PC-3 (cell line): ENCODE measurements at regions not wholly inside any gene's neighbourhood (a gene's known extent, or its start where the extent isn't known, plus 50 kb on each side); places are given as distances from the start of the nearest gene placed in this dataset.

Source experiments
- ATAC-seq: fragments of 200-7000 bp; cut with Tn5 transposase; 2 replicates; pipeline ENCODE4 v1.9.1; 2020; ENCODE audit warnings: mild to moderate bottlenecking, moderate library complexity
- BruUV-seq: library from RNA; stranded (reverse); fragments of 400-500 nt; replicated peaks from 2 replicates; lab custom pipeline; 2021; lab: Mats Ljungman, UMichigan
- CTCF ChIA-PET: fragments of 300-600 bp; sonication (Branson Sonifier 250); formaldehyde crosslinking; loops from one replicate; lab custom pipeline; 2022; ENCODE audit warnings: antibody characterized with exemption; lab: Charles Lee
- POLR2A ChIA-PET: fragments of 300-600 bp; sonication (Branson Sonifier 250); formaldehyde crosslinking; loops from one replicate; lab custom pipeline; 2022; ENCODE audit warnings: antibody characterized with exemption; ENCODE audit not compliant: unreplicated experiment; lab: Charles Lee
- DNase-seq: peaks from one replicate; pipeline ENCODE4 v3.0.0-alpha.2; 2015
- H2AFZ ChIP-seq: fragments of 300-600 bp; sonication (generic); 2 replicates; pipeline ENCODE4 v1.6.0; 2016; ENCODE audit warnings: antibody characterized with exemption, low read length
- H3F3A ChIP-seq: fragments of 300-600 bp; sonication (generic); one replicate; pipeline ENCODE4 v1.6.0; 2017; ENCODE audit warnings: antibody characterized with exemption, low read length, control low read depth, mild to moderate bottlenecking; ENCODE audit not compliant: unreplicated experiment
- H3K27ac ChIP-seq: fragments of 300-600 bp; sonication (generic); 2 replicates; pipeline ENCODE4 v1.5.1; 2016; ENCODE audit warnings: mild to moderate bottlenecking, low read length
- H3K27me3 ChIP-seq: fragments of 300-600 bp; sonication (generic); 2 replicates; pipeline ENCODE4 v1.6.1; 2016; ENCODE audit warnings: low read length, mixed read lengths
- H3K36me3 ChIP-seq: fragments of 300-600 bp; sonication (generic); 2 replicates; pipeline ENCODE4 v1.6.1; 2016; ENCODE audit warnings: low read depth, mixed run types, low read length, mixed read lengths
- H3K4me1 ChIP-seq: fragments of 300-600 bp; sonication (generic); 2 replicates; pipeline ENCODE4 v1.5.1; 2016; ENCODE audit warnings: low read length; ENCODE audit not compliant: insufficient read depth
- H3K4me2 ChIP-seq: fragments of 300-600 bp; sonication (generic); 2 replicates; pipeline ENCODE4 v1.6.0; 2016; ENCODE audit warnings: low read length
- H3K4me3 ChIP-seq: fragments of 300-600 bp; sonication (generic); 2 replicates; pipeline ENCODE4 v1.5.1; 2016; ENCODE audit warnings: mild to moderate bottlenecking, low read length, mixed read lengths
- H3K79me2 ChIP-seq: fragments of 300-600 bp; sonication (generic); 2 replicates; pipeline ENCODE4 v1.6.1; 2017; ENCODE audit warnings: low read length, mixed read lengths
- H3K9ac ChIP-seq: fragments of 300-600 bp; sonication (generic); 2 replicates; pipeline ENCODE4 v1.6.0; 2016; ENCODE audit warnings: mild to moderate bottlenecking, low read length
- H3K9me2 ChIP-seq: fragments of 300-600 bp; sonication (generic); replicated peaks from 2 replicates; pipeline ENCODE4 v1.6.1; 2016; ENCODE audit warnings: mixed run types, low read length, mixed read lengths
- H3K9me3 ChIP-seq: fragments of 300-600 bp; sonication (generic); 2 replicates; pipeline ENCODE4 v1.6.1; 2016; ENCODE audit warnings: low read length, mixed read lengths
- H4K20me1 ChIP-seq: fragments of 300-600 bp; sonication (generic); 2 replicates; pipeline ENCODE4 v1.6.1; 2016; ENCODE audit warnings: low read length, mixed read lengths
- EZH2 ChIP-seq: fragments of 300-600 bp; sonication (generic); IDR thresholded peaks from one replicate; pipeline ENCODE4 v1.6.1; 2017; ENCODE audit warnings: antibody characterized with exemption, mild to moderate bottlenecking, low read length; ENCODE audit not compliant: unreplicated experiment
- EZH2phosphoT487 ChIP-seq: fragments of 300-600 bp; sonication (generic); IDR thresholded peaks from 2 replicates; pipeline ENCODE4 v1.6.1; 2018; ENCODE audit warnings: mild to moderate bottlenecking, antibody characterized with exemption, low read length, borderline replicate concordance
- intact Hi-C: fragments of 100-400 bp; cut with micrococcal nuclease; formaldehyde crosslinking; loops from 2 replicates; pipeline ENCODE4 v1.9.0; 2023
- TF ChIP-seq, protein P1 (sequence below): fragments of 300-600 bp; sonication (generic); conservative IDR thresholded peaks from 2 replicates; pipeline ENCODE4 v1.5.1; 2017; ENCODE audit warnings: antibody characterized with exemption, low read depth, mild to moderate bottlenecking, low read length

DNA sequence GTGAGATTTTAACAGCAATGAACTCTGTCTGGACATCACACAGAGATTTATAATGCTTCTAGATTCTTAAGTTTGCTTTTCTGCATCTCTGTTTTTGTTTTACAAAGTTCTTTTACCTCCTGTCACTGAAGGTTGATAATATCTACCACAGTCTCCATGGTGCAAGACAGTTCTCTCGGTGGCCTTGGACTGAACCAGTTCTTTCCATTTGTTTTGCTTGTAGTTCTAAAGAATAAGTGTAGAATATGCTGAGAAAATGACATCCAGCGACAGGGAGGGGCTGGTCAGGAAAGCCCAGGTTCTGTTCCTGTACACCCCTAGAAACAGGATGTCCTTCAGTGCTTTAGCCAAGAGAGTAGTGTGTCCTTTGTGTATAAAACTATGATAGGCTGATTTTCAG is 1079.5 kb upstream of the INTU start:
- no peak overlapping the region for H3K4me2 ChIP-seq
- intact Hi-C loops: no loop called here
- ChIA-PET CTCF (no interaction called here), POLR2A (no interaction called here)
- H4K20me1 ChIP-seq: no peaks in the 10 kb centered on the region
- H3K4me1 ChIP-seq: no peaks in the 10 kb centered on the region
- H3K27ac ChIP-seq: no peak overlapping the region
- no peak overlapping the region for H2AFZ ChIP-seq
- ATAC-seq: no peak
- BruUV-seq: no TSS peak
- no peaks in the 10 kb centered on the region for H3K9me3 ChIP-seq
- H3K9me2 ChIP-seq: no peaks in the 10 kb centered on the region
- TF ChIP-seq EZH2 (no peak), EZH2phosphoT487 (no peak)
- TF ChIP-seq, protein P1, sequence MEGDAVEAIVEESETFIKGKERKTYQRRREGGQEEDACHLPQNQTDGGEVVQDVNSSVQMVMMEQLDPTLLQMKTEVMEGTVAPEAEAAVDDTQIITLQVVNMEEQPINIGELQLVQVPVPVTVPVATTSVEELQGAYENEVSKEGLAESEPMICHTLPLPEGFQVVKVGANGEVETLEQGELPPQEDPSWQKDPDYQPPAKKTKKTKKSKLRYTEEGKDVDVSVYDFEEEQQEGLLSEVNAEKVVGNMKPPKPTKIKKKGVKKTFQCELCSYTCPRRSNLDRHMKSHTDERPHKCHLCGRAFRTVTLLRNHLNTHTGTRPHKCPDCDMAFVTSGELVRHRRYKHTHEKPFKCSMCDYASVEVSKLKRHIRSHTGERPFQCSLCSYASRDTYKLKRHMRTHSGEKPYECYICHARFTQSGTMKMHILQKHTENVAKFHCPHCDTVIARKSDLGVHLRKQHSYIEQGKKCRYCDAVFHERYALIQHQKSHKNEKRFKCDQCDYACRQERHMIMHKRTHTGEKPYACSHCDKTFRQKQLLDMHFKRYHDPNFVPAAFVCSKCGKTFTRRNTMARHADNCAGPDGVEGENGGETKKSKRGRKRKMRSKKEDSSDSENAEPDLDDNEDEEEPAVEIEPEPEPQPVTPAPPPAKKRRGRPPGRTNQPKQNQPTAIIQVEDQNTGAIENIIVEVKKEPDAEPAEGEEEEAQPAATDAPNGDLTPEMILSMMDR: no peak
- H3F3A ChIP-seq: no peaks in the 10 kb centered on the region
- DNase-seq: no peak
- no peaks in the 10 kb centered on the region for H3K79me2 ChIP-seq
- H3K36me3 ChIP-seq: no peaks in the 10 kb centered on the region
- no peaks in the 10 kb centered on the region for H3K27me3 ChIP-seq
- no peak overlapping the region for H3K9ac ChIP-seq
- no peak overlapping the region for H3K4me3 ChIP-seq

DNA sequence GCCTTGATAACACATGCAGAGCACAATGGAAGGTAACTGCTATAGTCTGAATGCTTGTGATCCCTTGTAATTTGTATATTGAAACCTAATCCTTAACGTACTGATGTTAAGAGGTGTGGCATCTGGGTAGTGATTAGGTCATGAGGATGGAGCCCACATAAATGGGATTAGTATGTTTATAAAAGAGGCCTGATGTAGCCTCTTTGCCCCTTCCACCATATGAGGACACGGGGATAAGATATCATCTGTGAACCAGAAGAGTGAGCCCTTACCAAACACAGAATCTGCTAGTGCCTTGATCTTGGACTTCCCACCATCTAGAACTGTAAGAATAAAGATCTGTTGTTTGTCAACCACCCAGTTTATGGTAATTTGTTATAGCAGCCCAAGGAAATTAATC is 1074.2 kb upstream of the INTU start:
- H3K79me2 ChIP-seq: no peaks in the 10 kb centered on the region
- ATAC-seq: no peak
- H3K27me3 ChIP-seq: no peaks in the 10 kb centered on the region
- no peak overlapping the region for H3K9ac ChIP-seq
- no peaks in the 10 kb centered on the region for H3K9me2 ChIP-seq
- no peak for DNase-seq
- POLR2A ChIA-PET: no interaction called here
- H3F3A ChIP-seq: no peaks in the 10 kb centered on the region
- CTCF ChIA-PET: no interaction called here
- BruUV-seq: no TSS peak
- H3K4me2 ChIP-seq: no peak overlapping the region
- H3K4me3 ChIP-seq: no peak overlapping the region
- no peaks in the 10 kb centered on the region for H3K4me1 ChIP-seq
- H4K20me1 ChIP-seq: no peaks in the 10 kb centered on the region
- intact Hi-C loops: no loop called here
- TF ChIP-seq, protein P1: no peak
- TF ChIP-seq EZH2 (no peak), EZH2phosphoT487 (no peak)
- H3K36me3 ChIP-seq: no peaks in the 10 kb centered on the region
- no peaks in the 10 kb centered on the region for H3K9me3 ChIP-seq
- H2AFZ ChIP-seq: no peak overlapping the region
- no peak overlapping the region for H3K27ac ChIP-seq

DNA sequence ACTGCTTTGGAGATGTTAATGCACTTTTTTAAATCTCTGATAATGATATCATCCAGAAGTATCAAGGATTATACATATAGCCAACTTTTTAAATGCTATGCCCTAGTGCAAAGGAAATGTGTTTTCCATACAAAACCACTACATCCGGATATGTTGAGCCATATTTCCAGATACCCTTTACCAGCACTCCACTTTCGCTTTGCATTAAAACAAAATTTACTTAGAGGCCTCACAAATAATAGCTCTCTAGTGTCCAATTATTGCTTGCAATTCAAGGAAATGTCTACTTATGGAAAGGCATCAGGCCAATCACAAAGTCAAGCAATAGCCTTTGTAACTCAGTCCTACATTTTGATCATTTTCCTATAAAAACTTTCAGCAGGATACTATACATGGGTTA is 1072.8 kb upstream of the INTU start:
- Histone ChIP-seq H3K27ac (no peak overlapping the region), H3K36me3 (no peaks in the 10 kb centered on the region), H3K9me3 (no peaks in the 10 kb centered on the region), H3K79me2 (no peaks in the 10 kb centered on the region), H3K4me3 (no peak overlapping the region), H3K4me1 (peaks cover 3% of the 10 kb centered on the region; the same call in 1 of the 2 replicates), H3F3A (no peaks in the 10 kb centered on the region), H3K4me2 (no peak overlapping the region), H2AFZ (no peak overlapping the region), H3K9ac (no peak overlapping the region), H3K9me2 (no peaks in the 10 kb centered on the region), H3K27me3 (no peaks in the 10 kb centered on the region), H4K20me1 (no peaks in the 10 kb centered on the region)
- ATAC-seq: no peak
- intact Hi-C loops: no loop called here
- BruUV-seq: no TSS peak
- ChIA-PET POLR2A (no interaction called here), CTCF (no interaction called here)
- no peak for DNase-seq
- no peak for TF ChIP-seq EZH2phosphoT487
